CD1c-positive myeloid dendritic cell (primary cell): ENCODE measurements at regions not wholly inside any gene's neighbourhood (a gene's known extent, or its start where the extent isn't known, plus 50 kb on each side); places are given as distances from the start of the nearest gene placed in this dataset.

Experiments
- DNase-seq: peaks from one replicate; pipeline ENCODE4 v3.0.0-alpha.2; 2016; ENCODE audit errors: extremely low spot score

DNA sequence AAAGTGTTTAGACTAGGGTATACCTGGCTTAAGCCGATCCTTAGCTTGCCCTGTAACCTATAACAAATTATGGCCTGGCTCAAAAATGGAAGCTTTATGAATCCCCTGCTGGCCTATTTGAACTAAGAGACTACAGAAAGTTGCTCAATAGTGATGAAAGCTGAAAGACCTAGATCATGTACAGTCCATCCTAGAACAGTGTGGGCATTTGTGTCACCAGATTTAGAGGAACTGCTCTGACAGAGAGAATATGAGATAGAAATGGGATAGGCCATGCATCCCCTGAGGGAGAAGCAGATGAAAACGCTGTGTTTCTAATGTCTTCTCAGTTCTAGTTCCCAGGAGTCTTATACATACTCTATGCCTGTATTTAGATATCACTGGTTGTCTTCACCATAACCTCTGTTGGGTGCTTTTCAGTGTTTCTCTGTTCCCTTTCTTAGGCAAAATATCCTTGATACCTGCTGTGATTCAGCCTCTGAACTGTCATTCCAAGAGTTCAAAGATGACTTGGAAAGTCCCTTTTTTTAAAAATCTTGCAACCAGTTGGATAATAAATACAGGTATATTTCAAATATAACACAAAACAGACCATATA, 246.9 kb upstream of the SLC39A10 start:
- DNase-seq = no peak

DNA sequence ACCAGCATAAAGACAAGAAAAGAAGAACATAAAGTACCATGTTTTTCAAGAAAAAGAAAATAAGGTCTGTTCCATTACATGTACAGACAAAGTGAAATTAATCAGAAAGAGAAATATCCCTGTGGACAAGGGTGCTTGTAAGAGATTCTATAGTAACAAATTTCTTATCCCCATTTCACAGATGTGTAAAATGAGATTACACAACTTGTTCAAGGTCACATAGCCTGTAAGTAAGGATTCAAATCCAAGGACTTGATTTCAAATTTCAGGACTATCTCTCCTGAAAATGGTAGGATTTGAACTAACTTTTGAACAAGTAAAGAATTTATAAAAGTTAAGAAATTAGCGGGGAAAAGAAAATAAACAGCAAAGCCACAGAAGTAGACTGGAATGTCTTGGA, 248.2 kb upstream of the SLC39A10 start:
- DNase-seq = no peak

DNA sequence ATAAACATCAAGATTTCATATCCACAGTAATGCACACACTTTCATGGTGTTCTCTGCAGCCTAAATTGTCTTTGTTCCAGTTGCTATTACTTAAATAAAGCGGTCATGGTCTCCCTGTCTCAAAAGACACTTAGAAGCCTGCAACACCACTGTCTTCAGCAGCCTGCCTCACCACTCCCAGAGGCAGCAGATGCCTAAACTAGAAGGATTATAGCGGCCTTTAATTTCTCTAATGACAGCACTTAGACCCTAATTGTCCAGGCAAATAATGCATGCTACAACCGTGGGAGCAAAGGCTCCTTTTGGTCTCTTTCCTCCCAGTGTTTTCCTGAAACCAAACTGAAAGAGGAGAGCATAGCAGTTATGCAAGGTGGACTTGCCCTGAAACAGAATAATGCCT, 248.8 kb upstream of the SLC39A10 start:
- no peak for DNase-seq

DNA sequence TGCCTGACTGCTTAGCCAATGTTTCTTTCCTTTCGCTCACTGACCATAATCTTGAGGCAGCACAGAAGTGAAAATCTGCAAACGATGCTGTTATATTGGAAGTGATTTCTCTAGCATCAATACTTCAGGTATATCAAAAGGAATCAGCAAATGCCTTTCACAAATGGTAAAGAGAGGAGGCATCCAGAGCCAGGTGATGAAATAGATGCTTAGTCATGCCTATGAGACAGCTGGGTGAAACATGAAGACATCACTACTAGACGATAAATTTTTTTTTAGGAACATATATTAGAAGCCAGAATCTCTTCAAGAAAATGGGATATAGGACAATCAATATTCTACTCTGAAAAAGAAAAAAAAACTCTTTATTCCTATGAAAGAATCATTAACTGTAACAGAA, 249.2 kb upstream of the SLC39A10 start:
- DNase-seq = no peak

DNA sequence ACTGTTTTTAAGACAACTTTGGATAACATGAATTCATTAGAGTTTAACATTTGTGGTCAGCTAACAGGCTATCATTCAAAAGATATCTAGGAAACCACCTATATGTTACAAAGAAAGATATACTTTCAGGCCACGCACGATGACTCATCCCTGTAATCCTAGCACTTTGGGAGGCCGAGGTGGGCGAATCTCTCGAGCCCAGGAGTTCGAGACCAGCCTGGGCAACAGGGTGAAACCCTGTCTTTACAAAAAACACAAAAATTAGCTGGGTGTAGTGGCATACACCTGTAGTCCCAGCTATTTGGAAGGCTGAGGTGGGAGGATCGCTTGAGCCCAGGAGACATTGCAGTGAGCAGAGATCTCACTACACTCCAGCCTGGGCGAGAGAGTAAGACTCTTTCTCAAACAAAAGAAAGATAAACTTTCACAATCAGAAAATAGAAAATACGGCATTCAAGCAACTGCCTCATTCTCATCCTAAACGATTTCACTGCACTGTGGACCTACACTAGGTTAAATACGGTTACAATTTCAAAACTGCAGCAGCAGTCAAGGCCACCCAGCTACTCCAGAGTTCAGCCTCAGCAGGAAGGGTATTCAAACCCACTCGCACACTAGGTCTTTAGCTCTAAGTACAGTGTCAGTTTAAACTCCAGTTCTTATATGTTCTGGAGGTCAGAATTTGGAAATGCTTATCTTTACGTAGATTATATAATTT, 250.0 kb upstream of the SLC39A10 start:
- no peak for DNase-seq

DNA sequence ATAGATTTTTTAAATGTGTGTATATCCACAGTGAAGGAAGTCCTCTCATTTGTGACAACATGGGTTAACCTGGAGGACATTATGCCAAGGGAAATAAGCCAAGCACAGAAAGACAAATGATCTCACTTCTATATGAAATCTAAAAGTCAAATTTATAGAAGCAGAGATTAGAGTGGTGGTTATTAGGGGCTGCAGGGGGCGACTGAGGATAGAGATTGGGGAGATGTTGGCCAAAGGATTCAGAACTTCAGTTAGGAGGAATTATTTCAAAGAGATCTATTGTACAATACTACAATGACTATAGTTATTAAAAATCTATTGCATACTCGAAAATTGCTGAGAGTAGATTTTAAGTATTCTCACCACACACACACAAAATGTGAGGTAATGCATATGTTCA, 252.4 kb upstream of the SLC39A10 start:
- no peak for DNase-seq

DNA sequence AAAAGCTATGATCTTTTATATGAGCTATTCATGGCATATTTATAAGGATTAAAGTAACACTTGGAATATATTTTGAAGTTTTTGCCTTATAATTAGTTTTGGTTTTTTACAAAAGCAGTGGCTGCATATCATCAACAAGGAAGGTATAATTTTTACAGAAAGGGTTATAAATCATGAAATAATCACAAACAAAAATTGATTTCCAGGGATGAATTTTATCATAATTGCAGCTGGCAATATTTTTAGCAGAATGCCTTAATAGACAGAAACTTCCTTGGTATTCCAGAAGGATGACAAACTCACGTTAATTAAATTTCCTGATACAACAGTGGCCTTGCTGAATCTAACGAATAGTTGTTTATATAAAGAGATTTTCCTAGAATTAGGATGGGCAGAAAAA, 260.5 kb upstream of the SLC39A10 start:
- no peak for DNase-seq

DNA sequence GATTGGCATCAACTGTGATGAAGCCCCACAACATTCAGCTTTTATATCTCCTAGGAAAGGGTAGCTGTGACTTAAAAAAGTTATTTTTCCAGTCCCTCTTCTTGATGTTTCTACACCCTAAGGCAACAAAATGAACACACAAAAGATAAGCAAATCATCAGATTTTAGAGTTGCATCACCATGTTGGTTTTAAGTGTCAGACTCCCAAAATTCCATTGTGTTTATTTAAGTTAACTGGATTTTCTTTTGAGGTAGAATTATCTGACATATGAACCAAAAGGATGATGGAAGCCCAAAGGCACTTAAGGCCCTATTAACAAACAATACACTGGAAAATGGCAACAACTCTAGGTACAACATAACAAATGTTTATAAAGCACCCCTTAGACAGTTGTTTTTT, 261.7 kb upstream of the SLC39A10 start:
- no peak for DNase-seq

DNA sequence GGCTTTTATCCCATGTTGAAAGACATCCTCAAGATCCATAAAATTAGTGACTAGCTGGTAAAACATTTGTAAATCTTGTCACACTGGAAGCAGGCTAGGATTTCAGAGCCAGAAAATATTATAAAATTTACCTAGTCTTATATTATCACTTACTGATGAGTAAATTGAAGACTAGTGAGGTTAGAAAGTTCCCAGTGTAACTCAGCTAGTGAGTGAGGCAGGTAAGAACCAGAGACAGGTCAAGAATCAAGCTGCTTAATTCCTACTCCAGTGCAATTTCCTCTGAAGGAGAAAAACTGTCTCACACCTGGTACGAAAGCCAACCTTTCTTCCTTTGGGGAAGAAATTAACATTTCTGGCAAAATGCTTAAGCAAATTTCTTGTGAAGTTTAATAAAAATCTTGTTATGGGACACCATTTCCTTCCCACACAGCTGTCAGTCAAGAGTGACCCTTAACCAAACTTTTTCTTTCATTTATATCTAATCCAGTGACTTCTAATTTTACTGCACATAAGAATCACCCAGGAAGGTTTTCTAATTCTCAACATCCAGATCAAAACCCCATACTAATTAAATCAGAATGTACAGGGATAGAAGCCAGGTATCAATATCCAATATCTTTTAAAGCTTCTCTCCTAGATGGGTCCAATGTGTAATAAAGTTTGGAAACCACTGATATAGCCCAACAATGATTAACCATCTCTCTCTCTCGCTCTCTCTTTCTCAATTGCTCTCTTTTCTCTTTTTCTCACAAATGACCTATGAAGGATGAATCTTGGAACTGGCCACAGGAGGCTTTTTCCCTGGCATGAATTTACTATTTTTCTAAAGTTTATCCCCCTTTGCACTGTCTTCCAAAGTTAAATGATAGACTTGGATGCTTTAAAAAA, 264.3 kb upstream of the SLC39A10 start:
- DNase-seq = no peak

DNA sequence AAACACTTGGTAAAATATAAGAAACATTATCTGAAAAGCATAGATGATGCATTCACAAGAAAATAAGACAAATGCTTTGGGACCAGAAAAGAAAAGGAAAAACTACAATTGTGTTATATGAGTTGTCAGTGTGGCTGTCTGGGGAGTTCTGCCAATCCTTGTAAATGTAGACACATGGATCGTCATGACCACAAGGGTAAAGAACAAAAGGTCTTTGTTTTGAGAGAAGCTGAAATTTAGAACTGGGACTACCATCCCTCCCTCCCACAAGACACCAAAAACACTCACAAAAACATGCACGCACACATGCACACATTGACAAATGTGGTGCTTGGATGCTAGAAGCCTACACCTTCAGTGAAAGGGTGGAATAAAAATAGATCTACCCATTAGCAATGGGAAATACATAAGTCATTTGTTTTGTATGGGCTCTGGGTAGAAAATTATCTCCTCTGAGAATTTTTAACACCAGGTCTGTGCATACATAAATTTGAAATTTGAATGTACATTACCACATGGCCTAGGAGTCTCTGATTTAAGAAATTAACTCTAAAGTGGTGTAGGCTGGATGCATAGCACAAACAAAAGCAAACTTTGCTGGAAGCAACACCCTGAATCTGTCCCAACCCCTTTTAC, 266.2 kb upstream of the SLC39A10 start:
- no peak for DNase-seq

DNA sequence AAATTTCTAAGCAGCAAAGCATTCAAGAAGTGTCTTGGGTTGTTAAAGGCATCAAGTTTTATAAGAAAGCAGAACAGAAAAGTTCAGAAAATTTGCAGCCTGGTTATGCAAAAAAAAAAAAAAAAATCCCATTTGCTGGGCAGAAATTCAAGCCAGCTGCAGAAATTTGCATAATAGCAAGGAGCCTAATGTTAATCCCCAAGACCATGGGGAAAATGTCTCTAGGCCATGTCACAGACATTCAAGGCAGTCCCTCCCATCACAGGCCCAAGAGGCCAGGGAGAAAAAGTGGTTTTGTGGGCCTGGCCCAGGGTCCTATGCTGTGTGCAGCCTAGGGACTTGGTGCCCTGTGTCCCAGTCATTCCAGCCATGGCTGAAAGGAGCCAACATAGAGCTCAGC, 269.0 kb upstream of the SLC39A10 start:
- DNase-seq = no peak

DNA sequence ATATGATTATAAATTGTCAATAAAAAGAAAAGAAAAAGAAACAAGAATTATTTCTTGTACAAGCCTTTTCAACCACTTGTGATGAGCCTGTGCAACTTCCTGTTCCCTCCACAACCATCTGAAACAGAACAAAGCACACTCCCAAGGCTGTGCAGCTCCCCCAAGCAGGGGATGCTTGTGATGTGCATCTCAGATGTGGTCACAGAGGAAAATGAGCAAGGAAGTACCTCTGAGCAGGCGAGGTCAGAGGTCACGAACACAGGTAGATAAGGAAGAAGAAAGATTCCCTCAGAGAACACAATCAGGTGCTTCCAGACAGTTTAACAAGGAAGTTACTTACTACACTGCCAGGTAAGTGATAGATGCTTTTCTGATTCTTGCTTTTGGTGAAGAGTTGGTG, 274.8 kb upstream of the SLC39A10 start:
- no peak for DNase-seq

DNA sequence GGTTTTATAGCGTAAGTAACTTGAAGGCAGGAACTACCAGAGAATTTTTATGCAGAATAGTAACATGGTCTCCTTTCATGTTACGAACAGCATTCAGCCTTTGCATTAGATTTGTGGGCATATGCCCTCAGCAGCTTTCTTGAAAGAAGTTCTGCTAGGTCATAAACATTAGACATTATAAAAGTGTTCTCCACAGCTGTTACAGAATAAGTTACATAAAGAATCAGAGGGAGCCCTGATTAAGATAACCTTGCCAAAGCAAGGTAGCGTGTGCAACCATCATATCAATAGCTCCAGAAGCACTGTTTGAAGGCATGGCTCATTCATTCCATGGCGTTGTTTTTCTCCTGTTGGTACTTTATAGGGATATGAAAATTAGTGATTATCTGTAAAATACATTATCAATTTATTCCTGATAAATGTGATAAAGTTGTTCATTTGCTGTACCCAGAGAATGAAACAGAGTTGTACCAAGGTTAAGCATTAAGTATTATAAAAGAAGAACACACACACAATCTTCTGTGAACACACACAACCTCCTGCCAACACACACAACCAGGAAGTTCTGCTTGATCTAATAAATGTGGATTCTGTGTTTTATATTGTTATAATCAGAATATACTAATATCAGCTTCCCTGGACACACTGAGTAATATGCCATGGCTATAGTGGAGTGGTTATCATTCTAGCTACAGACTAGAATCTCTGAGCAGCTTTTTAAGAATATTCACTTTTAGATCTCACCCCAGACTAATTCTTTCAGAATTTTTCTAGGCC, 286.7 kb upstream of the SLC39A10 start:
- DNase-seq = no peak

DNA sequence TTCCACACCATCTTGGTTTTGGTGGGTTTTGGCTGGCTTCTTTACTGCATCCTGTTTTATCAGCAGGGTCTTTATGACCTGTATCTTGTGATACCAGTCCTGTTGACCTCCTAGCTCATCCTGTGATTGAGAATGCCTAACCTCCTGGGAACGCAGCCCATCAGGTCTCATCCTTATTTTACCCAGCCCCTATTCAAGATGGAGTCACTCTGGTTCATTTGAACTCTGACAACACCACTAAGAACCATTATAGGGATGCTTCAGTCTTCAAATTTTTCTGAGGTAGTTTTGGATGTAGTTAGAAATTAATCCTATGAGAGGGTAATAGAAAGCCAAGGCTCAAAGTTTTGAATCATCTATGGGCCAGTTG, 287.8 kb upstream of the SLC39A10 start:
- DNase-seq = no peak

DNA sequence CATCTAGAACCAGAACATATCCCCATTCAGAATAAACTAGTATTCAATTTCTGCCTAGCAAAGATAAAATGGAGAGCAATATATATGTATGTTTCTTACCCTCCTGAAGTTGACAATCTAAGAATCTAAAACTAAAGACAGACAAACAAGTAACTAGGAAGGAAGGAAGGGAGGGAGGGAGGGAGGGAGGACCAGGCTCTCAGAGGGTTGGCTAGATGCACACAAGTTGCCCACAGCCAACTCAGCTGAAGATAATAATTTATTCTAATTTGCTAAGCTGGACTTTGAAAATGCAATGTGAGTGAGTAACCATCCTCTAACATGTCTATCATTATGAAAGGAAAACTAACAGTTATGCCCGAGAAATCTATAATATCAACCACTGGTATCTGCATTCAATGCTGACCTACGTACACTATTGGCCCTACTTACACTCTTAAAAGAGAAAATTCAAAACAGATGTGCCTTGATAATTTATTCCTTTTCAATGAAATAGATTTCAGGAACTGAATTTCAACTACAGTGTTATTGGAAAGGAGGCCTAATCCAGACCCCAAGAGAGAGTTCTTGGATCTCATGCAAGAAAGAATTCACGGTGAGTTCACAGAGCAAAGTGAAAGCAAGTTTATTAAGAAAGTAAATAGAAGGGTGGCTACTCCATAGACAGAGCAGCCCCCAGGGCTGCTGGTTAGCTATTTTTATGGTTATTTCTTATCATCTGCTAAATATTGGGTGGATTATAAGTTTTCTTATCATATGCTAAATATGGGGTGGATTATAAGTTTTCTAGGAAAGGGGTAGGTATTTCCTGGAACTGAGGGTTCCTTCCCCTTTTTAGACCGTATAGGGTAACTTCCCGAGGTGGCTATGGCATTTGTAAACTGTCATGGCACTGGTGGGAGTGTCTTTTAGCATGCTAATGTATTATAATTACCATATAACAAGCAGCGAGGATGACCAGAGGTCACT, 288.5 kb upstream of the SLC39A10 start:
- no peak for DNase-seq

DNA sequence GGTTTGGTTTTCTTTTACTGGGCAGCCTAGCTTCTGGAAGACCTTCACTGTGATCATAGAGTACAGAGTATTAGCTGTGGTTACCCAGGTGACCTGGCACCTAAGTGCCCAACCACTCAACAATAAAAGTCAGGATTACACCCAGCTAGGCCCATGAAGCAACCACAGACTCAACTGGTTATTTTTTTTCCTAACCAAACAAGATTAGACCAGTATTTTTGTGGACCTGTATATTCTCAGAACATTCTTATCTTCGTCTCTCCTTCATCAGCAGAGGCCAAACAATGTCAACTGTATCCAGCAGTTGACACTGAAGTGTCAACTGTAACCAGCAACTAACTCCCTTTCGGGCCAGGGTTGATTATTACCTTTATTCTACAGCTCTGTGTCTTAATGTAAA, 289.2 kb upstream of the SLC39A10 start:
- no peak for DNase-seq

DNA sequence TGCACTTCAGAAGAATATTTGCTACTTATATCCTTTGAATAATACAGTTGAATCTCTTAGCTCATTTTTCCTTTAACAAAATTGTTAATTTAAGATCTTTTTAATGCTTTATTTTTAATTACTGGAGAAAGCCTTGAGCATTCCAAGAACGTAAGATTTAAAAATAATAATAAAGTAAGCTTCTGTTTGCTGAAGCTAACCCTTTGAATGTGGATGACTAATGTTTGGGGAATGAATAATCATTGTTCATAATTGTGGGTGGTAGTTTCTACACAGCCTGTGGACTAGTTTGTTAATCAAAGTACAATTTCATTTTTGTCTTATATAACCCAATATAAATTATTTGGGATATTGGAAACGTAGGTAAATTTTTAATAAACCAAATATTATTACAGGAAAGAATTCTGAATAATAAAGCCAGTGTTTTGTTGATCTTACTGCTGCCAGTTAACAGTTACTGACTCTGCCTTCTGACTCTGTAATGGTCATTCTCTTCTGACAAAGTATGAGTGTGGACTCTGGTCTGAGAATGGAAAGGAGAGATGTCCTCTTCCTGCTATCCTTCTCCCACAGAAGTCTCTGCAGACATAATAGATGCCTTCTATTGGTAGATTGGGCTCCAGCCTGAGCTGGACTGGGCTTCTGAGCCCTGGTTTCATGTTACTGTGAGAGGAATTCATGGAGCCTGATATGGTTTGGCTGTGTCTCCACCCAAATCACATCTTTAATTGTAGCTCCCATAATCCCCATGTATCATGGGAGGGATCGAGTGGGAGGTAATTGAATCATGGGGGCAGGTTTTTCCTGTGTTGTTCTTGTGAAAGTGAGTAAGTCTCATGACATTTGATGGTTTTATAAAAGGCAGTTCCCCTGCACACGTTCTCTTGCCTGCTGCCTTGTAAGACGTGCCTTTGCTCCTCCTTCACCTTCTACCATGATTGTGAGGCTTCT, 292.7 kb upstream of the SLC39A10 start:
- no peak for DNase-seq

DNA sequence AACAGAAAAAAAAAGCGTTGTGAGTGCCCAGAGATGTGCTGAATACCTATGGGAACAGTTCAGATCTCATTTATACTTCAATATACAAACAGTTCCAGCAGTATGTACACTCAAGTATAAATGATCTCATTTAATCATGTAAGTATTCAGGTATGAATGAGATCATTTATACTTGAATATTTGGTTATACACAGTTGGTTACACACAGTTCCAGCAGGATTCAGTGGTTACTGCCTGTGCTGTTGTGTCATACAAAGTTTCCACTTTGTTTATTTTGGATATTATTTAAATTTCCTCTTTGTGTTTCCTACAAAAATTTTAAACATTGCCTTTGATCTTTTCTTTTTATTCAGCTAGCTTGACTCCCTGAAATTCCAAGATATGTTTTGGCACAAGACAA, 293.5 kb upstream of the SLC39A10 start:
- no peak for DNase-seq

DNA sequence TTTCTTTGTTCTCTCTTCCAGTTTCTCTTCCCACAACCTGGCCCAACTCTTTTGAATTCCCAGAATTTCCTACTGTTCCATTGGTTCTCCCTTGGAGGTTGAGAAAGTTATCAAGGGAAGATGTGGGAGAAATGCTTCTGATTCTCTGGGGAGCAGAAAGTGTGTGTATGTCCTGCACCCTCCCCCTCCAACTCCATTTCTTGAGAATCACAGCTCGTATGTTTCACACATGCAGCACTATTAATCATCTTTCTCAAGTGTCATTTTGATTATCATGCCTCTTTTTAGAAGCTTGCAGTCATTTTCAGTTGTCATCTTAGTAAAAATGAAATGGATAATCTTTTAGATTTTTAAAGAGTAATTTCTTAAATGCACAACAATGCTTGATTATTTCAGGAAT, 296.8 kb upstream of the SLC39A10 start:
- DNase-seq = no peak
